Stimulated activated CD4-positive, alpha-beta T cell treated with anti-CD3 and anti-CD28 coated beads, Interleukin-1b, Interleukin-23, amount 100 ng/mL, for 48 hours (primary cell): ENCODE measurements at regions not wholly inside any gene's neighbourhood (a gene's known extent, or its start where the extent isn't known, plus 50 kb on each side); places are given as distances from the start of the nearest gene placed in this dataset.

Experiments used
- DNase-seq: peaks from one replicate; pipeline ENCODE4 v3.0.0-alpha.2; 2020

DNA sequence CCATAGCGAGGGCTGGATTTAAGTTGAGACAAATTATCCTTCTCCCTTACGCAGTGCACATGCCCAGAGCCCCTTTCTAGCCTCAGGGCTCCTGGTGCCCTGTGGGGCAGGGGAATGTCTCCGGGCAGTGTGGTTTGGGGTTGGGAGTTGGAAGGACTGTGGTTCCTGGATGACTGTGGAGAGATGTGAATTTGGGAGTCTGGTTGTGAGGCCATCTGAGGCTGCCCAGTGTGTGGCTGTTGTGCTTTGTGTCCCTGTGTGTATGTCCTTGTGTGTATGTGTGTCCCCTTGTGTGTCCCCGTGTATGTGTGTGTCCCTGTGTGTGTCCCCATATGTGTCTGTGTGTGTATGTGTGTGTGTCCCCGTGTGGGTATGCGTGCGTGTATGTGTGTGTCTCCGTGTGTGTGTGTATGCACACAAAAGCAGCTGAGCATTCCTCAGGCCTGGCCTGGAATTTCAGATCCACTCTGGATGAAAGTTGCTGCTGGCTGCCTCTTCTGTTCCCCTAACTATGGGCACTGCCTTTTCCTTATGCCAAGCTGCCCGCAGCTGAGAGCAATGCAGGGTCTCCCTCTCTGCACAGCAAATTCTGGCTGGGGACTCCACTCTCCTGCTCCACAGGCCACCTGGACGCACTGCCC lies 65.4 kb downstream of the UBIAD1 start:
- DNase-seq = no peak

DNA sequence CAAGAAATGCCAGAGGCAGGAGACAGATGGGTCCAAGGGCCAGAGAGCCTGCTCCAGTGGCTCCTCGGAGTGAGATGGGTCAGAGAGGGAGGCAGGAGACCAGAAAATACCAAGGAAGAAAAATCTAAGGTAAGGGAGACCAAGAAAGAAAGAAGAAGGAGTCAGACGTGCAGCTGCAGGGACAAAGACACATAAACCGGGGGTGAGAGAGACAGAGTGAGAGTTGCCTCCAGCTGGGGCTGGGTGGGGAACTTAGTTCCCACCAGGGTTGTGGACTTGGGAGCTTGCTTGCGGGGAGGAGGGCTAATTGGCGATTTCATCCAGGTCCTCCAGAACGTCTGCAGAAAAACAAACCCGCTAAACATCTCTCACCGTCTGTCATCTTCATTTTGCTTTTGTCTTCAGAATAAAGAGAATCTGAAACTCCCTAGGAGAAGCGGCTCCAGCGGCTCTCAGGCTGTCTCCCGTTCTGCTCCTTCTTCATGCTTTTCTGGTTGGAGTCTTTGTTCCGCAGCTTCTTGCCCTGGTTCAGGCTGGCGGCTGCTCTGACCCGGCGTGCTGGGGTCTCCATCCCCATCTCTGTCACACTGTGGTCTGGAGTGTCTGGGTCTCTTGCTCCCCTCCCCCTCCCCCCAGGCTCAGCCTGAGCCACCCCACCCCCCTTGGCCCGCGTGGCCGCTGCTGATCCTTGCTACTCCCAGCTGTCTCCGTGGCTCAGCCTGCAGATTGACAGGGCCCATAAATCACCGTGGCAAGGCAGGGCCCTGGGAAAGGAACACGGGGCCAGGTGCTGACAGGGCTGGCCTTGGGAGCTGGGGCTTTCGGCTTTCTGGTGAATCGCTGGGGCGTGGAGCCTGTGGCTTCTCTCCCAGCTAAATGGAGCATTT lies 66.6 kb downstream of the UBIAD1 start:
- no peak for DNase-seq

DNA sequence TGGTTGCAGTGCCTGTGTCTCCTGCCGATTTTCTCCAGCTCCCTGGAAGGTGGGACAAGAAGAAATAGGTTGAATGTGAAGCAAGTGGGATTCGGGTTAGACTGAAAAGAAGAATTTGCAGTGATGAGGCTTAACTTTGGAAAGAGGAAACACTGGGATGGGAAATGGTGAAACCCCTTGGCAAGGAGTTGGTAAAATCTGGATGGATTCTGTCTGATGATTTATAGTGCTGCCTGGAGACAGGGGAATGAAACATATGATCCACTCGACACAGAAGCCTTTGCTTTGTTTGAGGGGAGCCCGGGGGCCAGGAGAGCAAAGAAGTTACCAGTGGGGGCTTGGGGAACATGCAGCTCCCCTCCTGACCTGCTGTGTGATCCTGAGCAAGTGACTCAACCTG lies 67.2 kb downstream of the UBIAD1 start:
- no peak for DNase-seq

DNA sequence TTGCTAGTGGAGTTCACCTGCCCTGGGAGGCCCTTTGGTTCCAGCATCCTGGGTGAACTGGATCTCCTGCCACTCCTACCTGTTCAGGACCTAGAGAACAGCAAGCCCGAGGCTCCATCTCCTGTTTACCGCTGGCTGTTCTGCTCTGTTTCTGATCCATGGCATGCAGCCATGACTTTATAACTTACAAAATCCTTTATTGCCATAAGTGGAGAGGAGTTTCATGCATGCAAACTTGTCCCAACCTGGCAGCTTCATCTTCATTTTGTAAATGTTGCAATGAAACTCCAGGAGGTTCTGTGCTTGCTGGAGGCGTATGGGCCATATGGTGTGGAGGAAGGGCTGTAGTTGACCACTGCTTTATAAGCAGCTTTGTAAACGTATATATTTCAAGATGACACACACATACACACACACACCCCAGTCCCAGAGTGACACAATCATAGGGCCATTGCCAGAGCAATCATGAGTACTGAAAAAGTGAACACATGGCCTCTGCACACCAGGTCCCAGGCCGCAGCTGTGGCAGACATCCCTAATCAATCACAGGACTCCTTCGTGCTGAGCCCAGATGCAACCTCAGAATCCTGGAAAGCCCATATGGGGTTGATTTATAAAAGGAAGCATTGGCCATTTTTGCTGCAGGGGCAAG lies 69.0 kb downstream of the UBIAD1 start:
- no peak for DNase-seq

DNA sequence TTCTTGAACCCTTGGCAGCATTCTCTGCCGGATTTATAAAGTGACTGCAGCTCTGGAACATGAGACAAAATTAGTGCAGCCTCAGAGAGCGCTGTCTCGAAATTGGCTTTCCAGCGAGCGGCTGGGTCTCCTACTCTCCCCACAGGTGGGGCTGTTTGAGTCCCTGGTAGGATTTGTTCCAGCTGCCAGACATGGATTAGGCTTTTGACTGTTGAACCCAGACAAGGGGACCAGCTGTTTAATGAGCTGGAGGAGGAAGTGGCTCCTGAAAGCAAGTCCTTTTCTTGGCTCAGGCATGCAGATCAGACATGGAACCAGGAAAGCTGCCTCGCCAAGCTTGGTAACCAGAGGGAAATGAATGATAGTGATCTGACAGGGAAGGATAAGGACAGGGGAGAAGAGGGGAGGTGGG lies 69.6 kb downstream of the UBIAD1 start:
- DNase-seq = no peak

DNA sequence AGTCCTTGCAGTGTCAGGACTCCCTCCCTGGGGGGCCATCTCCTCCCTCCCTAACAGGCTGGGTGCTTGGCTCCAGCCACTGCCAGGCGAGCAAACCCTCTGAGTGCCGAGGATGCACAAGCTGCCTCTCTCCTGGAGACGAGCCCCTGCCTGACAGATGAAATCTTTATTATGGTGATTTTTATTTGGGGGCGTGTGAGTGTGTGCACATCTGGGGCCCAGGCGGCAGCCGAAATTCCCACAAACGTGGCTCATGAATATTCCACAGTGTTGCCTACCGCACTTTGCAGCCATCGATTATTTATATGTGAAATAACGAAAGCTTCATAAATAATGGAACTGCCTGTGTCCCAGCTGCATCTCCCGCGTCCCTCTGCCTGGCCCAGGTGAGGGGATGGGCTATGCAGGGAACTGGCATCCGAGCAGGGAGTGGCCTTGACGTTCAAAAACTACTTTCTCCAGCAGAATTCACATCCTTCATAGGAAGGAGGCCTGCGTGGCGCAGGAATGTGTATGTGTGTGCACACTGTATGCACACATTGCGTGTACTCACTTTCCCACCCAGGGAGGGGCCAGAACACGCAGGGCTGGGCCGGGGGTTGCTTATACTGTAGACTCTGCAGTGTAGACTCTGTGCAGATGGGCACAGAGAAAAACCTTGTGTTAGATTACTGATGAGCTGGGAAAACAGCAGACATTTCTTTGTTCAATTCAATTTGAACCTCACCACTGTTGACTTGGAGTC lies 73.1 kb downstream of the UBIAD1 start:
- no peak for DNase-seq

DNA sequence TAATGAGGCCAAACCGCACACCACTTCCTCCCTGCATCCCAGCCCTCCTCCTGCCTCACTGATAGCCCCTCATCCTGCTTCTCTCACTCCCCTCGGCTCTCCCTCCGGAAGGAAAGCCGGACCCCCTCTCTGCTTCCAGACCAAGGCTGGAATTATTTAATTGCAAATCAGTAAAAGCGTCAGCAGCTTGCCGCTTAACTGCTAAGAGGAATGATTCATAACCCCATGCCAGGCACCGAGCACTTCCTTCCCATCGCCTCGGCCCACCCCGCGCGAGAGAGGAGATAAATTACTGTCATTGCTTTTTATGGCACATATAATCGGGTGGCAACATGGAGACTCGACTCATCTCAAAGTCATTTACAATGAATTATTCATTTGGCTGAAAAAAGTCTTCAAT lies 77.3 kb downstream of the UBIAD1 start:
- no peak for DNase-seq

DNA sequence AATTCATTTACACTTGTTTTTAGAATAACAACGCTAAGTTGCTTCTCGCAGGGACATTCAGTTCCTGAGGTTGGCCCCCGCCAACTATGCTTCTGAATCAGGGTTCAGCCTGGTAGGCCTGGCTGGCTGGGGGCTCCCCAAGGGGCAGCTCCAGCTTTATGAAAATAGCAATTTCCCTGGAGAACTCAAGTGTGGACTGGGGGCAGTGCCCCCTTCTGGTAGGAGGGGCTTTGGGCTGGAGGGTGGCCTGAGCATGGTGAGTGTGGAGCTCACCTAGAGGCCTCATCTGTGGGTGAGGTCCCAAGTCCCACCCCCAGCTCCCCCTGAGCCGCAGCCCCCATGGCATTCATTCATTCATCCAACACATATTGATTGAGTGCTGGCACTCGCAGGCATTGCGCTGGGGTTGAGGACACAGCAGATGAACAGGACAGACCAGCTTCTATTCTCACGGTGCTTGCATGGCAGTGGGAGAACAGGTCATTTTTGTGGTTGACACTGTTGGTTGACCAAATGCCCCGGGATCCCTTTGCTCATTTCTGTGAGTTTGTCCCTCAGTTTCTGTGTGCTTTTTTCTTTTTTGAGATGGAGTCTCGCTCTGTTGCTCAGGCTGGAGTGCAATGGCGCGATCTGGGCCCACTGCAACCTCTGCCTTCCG lies 79.2 kb downstream of the UBIAD1 start:
- no peak for DNase-seq

DNA sequence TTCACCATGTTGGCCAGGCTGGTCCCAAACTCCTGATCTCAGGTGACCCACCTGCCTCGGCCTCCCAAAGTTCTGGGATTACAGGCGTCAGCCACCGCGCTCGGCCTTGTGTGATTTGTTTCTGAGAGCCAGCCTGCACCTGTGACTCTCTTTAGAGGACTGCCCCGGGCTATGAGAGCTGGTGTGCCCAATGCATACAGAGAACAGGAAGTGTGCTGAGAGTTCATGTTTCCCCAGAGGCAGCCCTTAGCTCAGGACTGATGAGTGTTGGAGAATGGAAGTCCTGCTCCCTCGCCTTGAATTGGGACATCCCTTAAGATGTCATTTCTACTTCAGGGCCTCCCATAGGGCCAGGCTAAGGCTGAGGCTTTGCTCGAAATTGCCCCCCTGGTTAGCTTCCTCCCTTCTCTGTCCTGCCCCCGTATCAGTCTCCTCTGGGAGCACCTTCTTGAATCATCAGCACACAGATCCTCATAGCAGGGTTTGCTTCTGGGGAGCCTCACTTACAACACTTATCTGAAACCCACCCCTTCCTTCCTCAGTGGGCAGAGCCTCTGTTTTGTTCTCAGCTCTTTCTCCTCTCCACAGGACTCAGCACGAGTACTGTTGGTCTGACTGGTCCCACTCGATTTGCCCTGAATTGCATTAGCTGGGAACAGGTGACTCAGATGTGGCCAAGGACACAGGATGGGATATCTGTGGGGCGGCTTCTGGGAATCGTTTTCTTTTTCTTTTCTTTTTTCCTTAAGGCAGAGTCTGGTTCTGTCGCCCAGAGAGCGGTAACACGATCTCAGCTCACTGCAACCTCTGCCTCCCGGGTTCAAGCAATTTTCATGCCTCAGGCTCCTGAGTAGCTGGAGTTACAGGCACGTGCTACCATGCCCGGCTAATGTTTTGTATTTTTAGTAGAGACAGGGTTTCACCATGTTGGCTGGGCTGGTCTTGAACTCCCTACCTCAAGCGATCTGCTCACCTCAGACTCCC lies 80.1 kb downstream of the UBIAD1 start:
- no peak for DNase-seq

DNA sequence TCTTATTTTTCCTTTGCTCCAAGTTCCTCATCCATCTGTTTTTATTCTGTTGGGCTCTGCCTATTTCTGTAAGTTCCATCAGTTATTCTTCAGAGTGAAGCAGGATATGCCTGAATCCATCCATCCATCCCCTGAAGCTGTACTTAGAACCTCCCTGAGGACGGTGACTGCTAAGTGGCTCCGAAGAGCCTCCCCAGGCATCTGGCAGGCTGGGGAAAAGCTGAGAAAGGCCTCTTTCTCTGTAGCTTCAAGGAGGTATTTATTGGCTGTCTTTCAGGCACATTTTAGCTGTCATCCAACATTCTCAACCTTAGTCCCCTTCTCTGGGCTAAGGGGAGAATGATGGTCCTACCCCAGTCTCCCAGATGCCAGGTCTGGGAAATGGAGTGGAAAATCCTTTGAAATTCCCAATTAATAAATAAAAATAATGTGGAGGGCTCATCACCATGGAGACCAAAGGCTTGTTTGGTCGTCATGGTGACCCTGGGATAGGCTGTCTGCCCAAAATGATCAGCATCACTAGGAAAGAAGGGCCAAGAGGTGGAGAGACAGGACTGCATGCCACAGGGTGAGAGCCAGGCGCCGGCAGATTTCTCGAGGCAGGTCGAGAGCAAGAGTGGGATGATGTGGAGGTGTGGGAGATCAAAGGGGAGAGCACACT lies 82.0 kb downstream of the UBIAD1 start:
- no peak for DNase-seq

DNA sequence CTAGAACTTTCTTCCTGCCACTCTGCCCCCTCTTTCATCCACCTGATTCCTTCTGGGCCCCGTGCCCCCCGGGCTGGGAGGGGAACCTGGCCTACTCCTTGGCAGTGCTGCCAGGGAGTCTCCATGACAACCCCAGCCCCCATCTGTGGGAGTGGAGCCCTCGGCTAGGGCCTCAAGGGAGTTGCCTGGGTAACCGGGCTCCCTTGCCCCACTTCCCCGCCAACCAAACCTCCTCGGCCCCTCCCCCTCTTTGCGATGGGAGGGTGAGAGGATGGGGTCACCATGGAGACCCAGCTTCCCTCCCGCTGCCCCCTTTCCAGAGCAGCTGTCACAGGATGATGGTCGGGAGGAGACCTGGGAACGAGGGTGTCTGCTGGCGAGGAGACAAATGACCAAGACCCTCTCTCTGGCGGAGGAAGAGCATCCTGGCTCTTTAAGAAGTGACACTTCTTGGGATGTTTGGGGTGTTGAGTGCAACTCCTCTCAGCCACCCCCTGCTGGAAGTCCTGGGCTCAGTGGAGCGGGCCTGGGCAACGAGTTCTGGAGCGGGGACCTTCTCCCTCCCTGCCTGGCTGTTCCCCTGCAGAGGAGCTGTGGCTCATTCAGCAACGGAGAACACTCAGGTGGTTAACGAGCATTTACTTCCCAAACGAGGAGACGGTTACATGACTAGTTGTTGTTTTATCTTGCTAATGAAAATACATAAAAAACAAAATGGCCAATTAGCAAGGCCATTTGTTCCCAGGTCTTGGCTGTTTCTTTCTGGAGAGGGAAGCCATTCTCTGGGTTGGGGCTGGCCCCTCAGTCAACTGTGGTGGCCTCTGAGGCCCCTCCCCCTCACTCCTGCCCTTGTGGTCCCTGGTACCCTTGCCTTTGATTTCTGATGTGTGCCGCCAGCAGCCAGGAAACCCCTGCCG lies 82.8 kb downstream of the UBIAD1 start:
- no peak for DNase-seq

DNA sequence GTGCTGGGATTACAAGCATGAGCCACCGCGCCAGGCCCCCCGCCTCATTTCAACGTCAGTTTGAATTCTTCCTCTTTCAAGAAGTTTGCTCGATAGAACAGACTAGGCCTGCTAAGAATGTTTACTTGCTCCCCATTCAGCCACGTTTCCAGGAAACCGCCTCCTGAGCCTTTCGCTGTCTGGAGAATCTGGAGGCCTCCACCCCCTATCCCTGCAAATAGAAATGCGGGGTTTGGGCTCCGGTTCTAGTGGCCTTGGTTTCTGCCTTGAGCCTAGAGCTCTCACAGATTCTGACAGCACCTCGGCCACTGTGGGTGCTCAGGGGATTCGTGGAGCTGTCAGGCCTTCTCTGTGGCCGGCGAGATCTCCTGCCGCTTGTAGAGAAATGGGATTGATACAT lies 84.3 kb downstream of the UBIAD1 start:
- no peak for DNase-seq

DNA sequence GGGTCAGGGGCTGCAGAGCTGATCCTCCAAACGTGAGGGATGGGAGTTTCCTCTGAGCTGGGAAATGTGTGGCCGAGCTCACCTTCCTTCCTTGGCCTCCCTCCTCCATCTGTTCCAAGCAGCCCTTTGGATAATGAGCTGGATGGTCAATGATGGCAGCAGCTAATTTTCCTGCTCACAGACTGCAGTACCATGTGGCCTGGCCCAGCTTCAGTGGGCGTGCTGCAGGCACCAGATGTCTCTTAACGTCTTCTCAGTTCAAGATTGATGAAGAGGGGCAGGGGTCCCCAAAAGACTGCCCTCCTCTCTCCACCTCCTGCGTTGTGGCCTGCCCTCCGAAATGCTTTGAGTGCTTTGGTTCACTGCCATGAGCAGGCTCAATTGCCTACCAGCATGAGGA lies 86.0 kb downstream of the UBIAD1 start:
- DNase-seq = no peak

DNA sequence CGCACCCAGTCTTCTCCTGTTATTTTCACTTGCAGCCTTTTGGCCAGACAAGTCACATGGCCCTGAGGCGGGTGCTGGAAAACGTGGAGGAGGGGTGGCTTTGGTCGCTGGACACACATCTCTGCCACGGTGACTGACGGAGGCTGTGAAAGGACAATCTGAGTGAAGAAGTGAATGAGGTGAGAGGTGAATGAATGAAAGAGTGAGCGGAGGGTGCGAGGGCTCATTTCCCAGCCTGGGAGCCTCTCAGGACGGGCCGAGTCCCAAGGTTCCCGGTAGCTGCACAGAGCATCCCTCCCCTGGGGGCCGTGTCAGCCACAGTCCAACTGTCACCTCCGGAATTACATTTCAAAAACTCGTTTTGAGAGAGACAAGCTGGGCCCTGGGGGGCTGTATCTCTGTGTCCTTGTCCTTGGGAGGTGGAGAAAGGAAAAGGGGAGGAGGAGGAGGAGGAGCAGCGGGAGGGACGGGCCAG lies 89.6 kb downstream of the UBIAD1 start:
- no peak for DNase-seq

DNA sequence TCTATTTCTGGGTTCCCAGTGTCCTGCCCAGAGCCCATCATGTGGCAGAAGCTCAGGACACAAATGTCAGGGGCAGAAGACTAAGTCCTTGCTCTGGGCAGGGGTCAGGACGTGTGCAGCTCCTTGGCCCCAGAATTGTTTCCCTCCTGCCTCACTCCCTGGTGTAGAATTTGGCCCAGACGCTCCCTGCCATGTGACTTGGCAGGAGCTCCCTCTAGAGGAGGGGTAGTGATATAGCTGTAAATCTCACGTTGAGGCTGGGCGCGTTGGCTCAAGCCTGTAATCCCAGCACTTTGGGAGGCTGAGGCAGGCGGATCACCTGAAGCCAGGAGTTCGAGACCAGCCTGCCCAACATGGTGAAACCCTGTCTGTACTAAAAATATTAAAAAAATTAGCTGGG lies 91.2 kb downstream of the UBIAD1 start:
- DNase-seq = no peak

DNA sequence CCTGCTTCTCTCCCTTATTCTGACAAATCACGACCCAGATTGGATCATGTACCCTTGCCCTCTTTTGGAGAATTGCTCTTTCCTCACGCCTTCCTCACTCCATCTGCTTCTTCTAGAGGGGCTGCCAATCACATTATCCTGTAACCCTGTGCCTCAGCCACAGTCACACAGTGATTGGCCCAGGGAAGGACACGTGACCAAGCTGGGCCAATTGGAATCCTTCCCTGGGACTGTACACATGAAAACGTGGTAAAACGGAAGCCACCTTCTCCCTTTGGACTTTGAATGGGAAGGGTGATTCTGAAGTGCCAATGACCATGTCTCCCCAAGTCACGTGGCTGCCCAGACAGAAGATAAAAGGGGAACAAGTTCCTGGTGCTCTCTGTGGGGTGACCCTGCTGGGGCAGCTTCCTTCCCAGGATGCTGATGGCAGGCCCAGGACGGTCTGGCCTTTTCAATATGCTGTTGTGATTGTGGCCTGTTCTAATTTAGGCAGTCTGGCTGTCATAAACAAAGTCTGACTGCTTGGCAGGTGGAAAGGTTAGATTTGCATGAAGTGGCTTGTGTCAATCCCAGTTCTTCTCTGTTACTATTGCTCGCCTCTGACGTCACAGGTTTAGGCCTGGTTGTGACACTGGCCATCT lies 92.9 kb downstream of the UBIAD1 start:
- DNase-seq = no peak

DNA sequence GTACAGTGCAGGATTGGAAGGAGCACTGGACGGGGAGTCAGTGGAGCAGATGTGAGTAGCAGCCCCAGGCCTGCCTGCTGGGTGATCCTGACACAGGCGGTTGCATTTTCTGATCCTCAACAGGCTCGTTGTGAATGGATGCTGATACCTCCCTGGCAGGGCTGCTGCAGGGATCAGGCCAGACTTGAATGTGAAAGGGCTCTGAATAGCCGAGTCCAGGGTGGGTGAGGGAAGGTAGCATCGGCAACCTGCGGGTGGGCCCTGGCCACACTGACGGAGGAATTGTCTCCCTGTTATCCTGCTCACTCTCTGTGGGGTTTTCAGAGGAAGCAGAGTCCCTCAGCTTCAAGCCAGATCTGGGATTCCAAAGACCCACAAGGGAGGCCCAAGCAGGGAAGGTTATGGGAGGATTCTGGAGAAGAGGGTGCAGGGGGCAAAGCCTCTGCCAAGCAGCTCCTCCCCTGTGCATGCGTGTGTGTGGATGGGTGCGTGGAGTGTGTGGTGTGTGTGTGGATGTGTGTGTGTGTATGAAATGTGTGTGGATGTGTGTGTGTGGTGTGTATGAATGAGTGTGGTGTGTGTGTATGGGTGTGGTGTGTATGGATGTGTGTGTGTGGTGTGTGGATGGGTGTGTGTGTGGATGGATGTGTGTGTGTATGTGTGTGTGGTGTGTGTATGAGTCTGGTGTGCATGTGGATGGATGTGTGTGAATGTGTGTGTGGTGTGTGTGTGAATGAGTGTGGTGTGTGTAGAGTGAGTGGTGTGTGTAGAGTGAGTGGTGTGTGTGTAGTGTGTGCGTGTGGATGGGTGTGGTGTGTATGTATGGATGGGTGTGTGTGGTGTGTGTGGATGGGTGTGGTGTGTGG lies 100.3 kb downstream of the UBIAD1 start:
- no peak for DNase-seq
